Cardiac muscle cell (in vitro differentiated cells and primary cell): ENCODE measurements at regions not wholly inside any gene's neighbourhood (a gene's known extent, or its start where the extent isn't known, plus 50 kb on each side); places are given as distances from the start of the nearest gene placed in this dataset.

Experiments used
- DNase-seq, 2 donors: peaks; one replicate each; pipeline versions ENCODE4 v3.0.0 to v3.0.0-alpha.2; 2010 to 2017; ENCODE audit warnings: low read depth in 1 of 2, low spot score in 1 of 2
- H3K27ac ChIP-seq: fragments of 200-600 bp; sonication (generic); 2 replicates; pipeline ENCODE4 v1.5.1; 2016
- H3K27me3 ChIP-seq: fragments of 200-600 bp; sonication (generic); 2 replicates; pipeline ENCODE4 v1.6.0; 2016; ENCODE audit warnings: control low read depth
- H3K36me3 ChIP-seq: fragments of 200-600 bp; sonication (generic); 2 replicates; pipeline ENCODE4 v1.5.1; 2016; ENCODE audit warnings: control low read depth
- H3K4me1 ChIP-seq: fragments of 200-600 bp; sonication (generic); 2 replicates; pipeline ENCODE4 v1.8.1; 2017; ENCODE audit warnings: low read depth, mild to moderate bottlenecking, mixed run types
- H3K4me3 ChIP-seq: fragments of 200-600 bp; sonication (generic); 2 replicates; pipeline ENCODE4 v1.5.1; 2016; ENCODE audit warnings: mild to moderate bottlenecking
- H3K9me3 ChIP-seq: fragments of 200-600 bp; sonication (generic); 2 replicates; pipeline ENCODE4 v1.5.1; 2017; ENCODE audit warnings: low read depth, mild to moderate bottlenecking, control low read depth
- CTCF ChIP-seq: IDR thresholded peaks from 2 replicates; pipeline ENCODE4 v1.5.1; 2012; ENCODE audit warnings: low read depth, mild to moderate bottlenecking, low read length

DNA sequence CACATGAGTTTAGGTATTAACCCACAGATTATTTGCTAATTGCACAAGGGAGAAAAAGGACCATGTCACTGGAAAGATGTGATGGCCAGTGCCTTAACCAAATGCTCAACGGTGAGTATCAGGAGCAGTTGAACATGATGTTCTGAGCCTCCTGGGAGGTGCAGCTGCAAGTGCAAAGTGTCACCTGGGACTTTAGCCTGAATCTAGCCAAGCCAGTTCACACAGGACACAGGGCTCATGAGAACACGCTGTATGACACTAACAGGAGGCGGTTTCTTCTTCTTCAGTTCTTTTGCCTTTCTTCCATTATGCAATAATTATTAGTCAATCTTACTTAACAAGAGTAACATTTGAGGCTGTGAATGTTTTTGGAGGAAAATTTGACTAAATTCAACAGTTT, 225.3 kb downstream of the THBS2 start:
- Histone ChIP-seq H3K4me1 (no peaks in the 10 kb centered on the region), H3K27me3 (no peaks in the 10 kb centered on the region), H3K36me3 (no peaks in the 10 kb centered on the region), H3K9me3 (no peaks in the 10 kb centered on the region), H3K27ac (no peak overlapping the region), H3K4me3 (no peak overlapping the region)
- no peak for DNase-seq
- TF ChIP-seq CTCF = no peak

DNA sequence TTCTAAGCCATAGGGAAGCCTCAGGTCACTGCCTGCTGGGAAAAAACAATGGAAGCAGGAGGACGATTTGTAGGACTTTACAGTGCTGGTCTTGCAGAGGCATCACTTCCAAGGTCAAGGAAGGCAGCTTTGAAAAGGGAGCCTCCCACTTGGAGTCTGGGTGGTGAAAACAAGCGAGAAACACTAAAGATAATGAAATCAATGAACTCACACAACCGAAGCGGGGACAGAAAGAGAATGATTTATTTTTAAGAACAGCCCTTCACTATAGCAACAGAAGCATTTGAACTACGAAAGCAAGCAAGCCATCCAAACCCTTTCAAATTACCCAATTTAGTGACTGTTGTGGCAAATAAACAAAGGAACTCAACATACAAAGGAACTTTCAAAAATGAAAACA, 227.5 kb downstream of the THBS2 start:
- no peak for DNase-seq
- Histone ChIP-seq H3K4me3 (no peak overlapping the region), H3K4me1 (no peaks in the 10 kb centered on the region), H3K27me3 (no peaks in the 10 kb centered on the region), H3K36me3 (no peaks in the 10 kb centered on the region), H3K9me3 (no peaks in the 10 kb centered on the region), H3K27ac (no peak overlapping the region)
- no peak for TF ChIP-seq CTCF

- H3K27ac ChIP-seq = no peak overlapping the region
Observed at GRCh38 chr6:169024047-169024660, 229.5 kb downstream of the THBS2 start.

DNA sequence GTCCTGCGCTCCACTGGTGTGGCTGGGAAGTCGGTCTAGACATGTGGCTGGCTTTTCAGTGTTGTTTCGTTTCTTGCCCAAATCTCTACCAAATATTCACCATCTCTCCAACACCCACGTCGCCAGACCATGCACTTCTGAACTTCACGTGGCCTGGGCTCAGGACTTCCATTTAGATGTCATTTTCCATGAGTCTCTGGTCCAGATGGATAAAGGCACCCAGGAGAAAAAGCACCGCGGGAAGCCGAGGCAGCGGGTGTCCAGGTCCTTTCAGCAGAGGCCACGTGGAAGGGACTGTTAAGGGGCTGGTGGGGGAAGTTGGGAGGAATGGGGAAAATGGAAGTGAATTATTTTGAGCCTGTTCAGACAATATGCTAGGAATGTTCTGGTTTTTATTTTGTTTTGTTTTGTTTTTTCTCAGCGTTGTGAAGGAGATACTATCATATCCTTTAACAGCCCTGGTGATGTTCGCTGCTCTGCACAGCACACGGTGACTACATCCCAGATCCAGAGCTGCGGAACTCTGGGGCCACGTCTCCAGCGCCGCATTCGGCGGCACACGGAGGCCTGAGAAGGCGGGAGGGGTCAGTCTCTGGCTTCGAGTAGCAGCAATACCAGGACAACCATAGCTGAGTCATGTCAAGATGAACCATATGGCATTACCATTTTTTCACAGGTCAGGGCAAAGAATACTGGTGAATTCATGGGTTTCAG, 230.3 kb downstream of the THBS2 start:
- Histone ChIP-seq H3K27me3 (no peaks in the 10 kb centered on the region), H3K4me3 (no peak overlapping the region), H3K9me3 (no peaks in the 10 kb centered on the region), H3K27ac (no peak overlapping the region), H3K36me3 (no peaks in the 10 kb centered on the region), H3K4me1 (no peaks in the 10 kb centered on the region)
- DNase-seq = no peak
- TF ChIP-seq CTCF = no peak

More at GRCh38 chr6:169024047-169024660, 229.5 kb downstream of the THBS2 start:
- no peak for TF ChIP-seq CTCF
- no peaks in the 10 kb centered on the region for H3K27me3 ChIP-seq
- DNase-seq = no peak
- H3K36me3 ChIP-seq = no peaks in the 10 kb centered on the region
- no peaks in the 10 kb centered on the region for H3K9me3 ChIP-seq
- H3K4me1 ChIP-seq = no peaks in the 10 kb centered on the region
- no peak overlapping the region for H3K4me3 ChIP-seq

DNA sequence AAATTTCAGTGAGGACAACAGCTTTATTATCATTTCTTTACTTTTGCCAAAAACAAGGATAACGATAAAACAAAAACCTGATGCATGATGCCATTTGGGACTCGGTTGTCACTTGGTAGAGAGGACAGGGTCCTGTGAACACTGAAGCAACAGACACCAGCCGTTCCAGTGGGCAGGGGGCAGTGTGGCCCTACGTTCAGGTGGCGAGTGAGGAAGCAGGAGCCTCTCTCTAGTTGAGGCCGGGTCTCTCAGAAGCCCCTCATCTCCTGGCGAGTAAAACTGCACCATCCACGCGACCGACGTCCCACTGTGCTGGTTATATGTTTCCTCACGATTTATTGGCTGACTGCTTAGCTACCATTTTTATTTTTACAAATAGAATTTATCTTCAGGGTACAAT, 231.6 kb downstream of the THBS2 start:
- DNase-seq = no peak
- Histone ChIP-seq H3K4me1 (no peaks in the 10 kb centered on the region), H3K27me3 (no peaks in the 10 kb centered on the region), H3K9me3 (no peaks in the 10 kb centered on the region), H3K4me3 (no peak overlapping the region), H3K36me3 (no peaks in the 10 kb centered on the region), H3K27ac (no peak overlapping the region)
- TF ChIP-seq CTCF = no peak
